Spleen (tissue), 11 donors: ENCODE measurements at regions not wholly inside any gene's neighbourhood (a gene's known extent, or its start where the extent isn't known, plus 50 kb on each side); places are given as distances from the start of the nearest gene placed in this dataset.
"Not testable (repeated sequence)": the region's sequence is repeated elsewhere in the genome, so short reads cannot be mapped to it uniquely, and the experiment has no call there.

Experiments
- DNase-seq: peaks from one replicate; pipeline ENCODE4 v3.0.0-alpha.2; 2020
- H3K27ac ChIP-seq, 8 donors: fragments of 200-600 bp; sonication (generic) in 7 of 8; 1 replicate in 4 of 8; 2 replicates in 4 of 8; pipeline versions ENCODE4 v1.5.0 to v1.8.0; 2016 to 2021; ENCODE audit warnings: inconsistent platforms in 4 of 8, mild to moderate bottlenecking in 4 of 8, moderate library complexity in 1 of 8
- H3K27me3 ChIP-seq, 7 donors: fragments of 200-600 bp; sonication (generic) in 6 of 7; replicated peaks in 1 of 7; 1 replicate in 4 of 7; 2 replicates in 3 of 7; pipeline versions ENCODE4 v1.5.0 to v1.8.0; 2016 to 2021; ENCODE audit warnings: inconsistent platforms in 3 of 7, mild to moderate bottlenecking in 1 of 7
- H3K36me3 ChIP-seq, 6 donors: fragments of 200-600 bp; sonication (generic) in 5 of 6; 1 replicate in 4 of 6; 2 replicates in 2 of 6; pipeline versions ENCODE4 v1.5.0 to v1.8.0; 2016 to 2021; ENCODE audit warnings: inconsistent platforms in 2 of 6
- H3K4me1 ChIP-seq, 6 donors: fragments of 200-600 bp; sonication (generic) in 5 of 6; 1 replicate in 3 of 6; 2 replicates in 3 of 6; pipeline versions ENCODE4 v1.5.0 to v1.8.0; 2016 to 2021; ENCODE audit warnings: inconsistent platforms in 3 of 6
- H3K4me3 ChIP-seq, 8 donors: fragments of 200-600 bp; sonication (generic) in 7 of 8; 1 replicate in 4 of 8; 2 replicates in 4 of 8; pipeline versions ENCODE4 v1.5.0 to v1.8.0; 2016 to 2021; ENCODE audit warnings: inconsistent platforms in 4 of 8, mild to moderate bottlenecking in 4 of 8, moderate library complexity in 2 of 8
- H3K9me3 ChIP-seq, 8 donors: fragments of 200-600 bp; sonication (generic) in 7 of 8; 1 replicate in 4 of 8; 2 replicates in 4 of 8; pipeline versions ENCODE4 v1.5.0 to v1.8.0; 2016 to 2021; ENCODE audit warnings: inconsistent platforms in 4 of 8
- CTCF ChIP-seq, 11 experiments: fragments of 200-600 bp in 7 of 11; fragments of 450-650 bp in 4 of 11; sonication (generic) in 4 of 11; IDR thresholded peaks in 8 of 11; conservative IDR thresholded peaks in 3 of 11; 1 replicate in 7 of 11; 2 replicates in 4 of 11; pipeline versions ENCODE4 v1.4.0 to v1.8.0; 2016 to 2021; ENCODE audit warnings: antibody characterized with exemption in 11 of 11, inconsistent platforms in 4 of 11, mild to moderate bottlenecking in 1 of 11
- POLR2A ChIP-seq, 3 donors: fragments of 450-650 bp; IDR thresholded peaks; one replicate each; pipeline ENCODE4 v1.5.1; 2017; ENCODE audit warnings: antibody characterized with exemption in 3 of 3, mild to moderate bottlenecking in 1 of 3
- POLR2AphosphoS5 ChIP-seq, 3 donors: sonication (generic); formaldehyde crosslinking; IDR thresholded peaks; one replicate each; pipeline ENCODE4 v1.5.1; 2017; ENCODE audit warnings: antibody characterized with exemption in 3 of 3
- WGBS, 5 donors: extraction: QIAGEN DNeasy Blood & Tissue Kit in 3 of 5; methylation state at CpG; one replicate each; pipeline versions ENCODE4 v1.1.5 to v1.1.7; 2013 to 2018; 5-methylcytosine and 5-hydroxymethylcytosine counted together
- intact Hi-C: fragments of 100-400 bp; cut with DNase I; formaldehyde crosslinking; loops from one replicate; pipeline ENCODE4 v1.15.0; 2023; ENCODE audit warnings: low total_unique reads
- donor health status: healthy with polysubstance abuse.
- donor health status: DM: no; HTN: no; CAD: no; lungs with moderate emphysema.
- donor health status: DM: no; HTN: no; CAD: no.
- donor health status: Bipolar disorder and iron deficiency.
- donor health status: healthy.
- donor health status: DM: no; HTN: no; CAD: no.
- donor health status: DM: yes; HTN: yes; CAD: no.

- H3K4me1 ChIP-seq, result peaks cover 4 to 17% (median 9%) of the 10 kb centered on the region in 6 donors
- no peaks in the 10 kb centered on the region for H3K9me3 ChIP-seq
- H3K4me3 ChIP-seq, result no peak overlapping the region
- intact Hi-C loops, result no loop called here
- DNase-seq, result no peak
- 91 to 96% (median 94%) methylated on average over 7 of the region's 7 CpGs for WGBS, 5 donors
- no peaks in the 10 kb centered on the region for H3K36me3 ChIP-seq
- no peak overlapping the region for H3K27ac ChIP-seq
- no peak for TF ChIP-seq CTCF (IDR thresholded peaks at IDR 0.05 in 8 of 11, conservative IDR thresholded peaks at IDR 0.05 in 3 of 11)
- H3K27me3 ChIP-seq, result no peaks in the 10 kb centered on the region
Measured at GRCh38 chr4:25986807-25987206, 72.8 kb downstream of the SMIM20 start.

GRCh38 chr4:25991340-25991739 lies 77.3 kb downstream of the SMIM20 start:
- H3K27me3 ChIP-seq, result no peaks in the 10 kb centered on the region
- intact Hi-C loops, result no loop called here
- 88 to 96% (median 93%) methylated on average over 3 of the region's 3 CpGs for WGBS, 5 donors
- TF ChIP-seq POLR2A (IDR thresholded peaks at IDR 0.05) (no peak), POLR2AphosphoS5 (IDR thresholded peaks at IDR 0.05) (no peak), CTCF (IDR thresholded peaks at IDR 0.05 in 8 of 11, conservative IDR thresholded peaks at IDR 0.05 in 3 of 11) (no peak)
- no peak overlapping the region for H3K4me3 ChIP-seq
- H3K36me3 ChIP-seq, result no peaks in the 10 kb centered on the region
- H3K4me1 ChIP-seq, result peaks cover 4 to 10% (median 8%) of the 10 kb centered on the region in 6 donors
- no peaks in the 10 kb centered on the region for H3K9me3 ChIP-seq
- no peak for DNase-seq
- no peak overlapping the region for H3K27ac ChIP-seq

GRCh38 chr4:25993395-25994185 lies 79.6 kb downstream of the SMIM20 start:
- H3K4me1 ChIP-seq, result no peaks in the 10 kb centered on the region
- intact Hi-C loops, result no loop called here
- H3K27me3 ChIP-seq, result no peaks in the 10 kb centered on the region
- peak in 6 of 11 experiments; percentile 9 to 31 (median 18) for TF ChIP-seq CTCF (IDR thresholded peaks at IDR 0.05 in 8 of 11, conservative IDR thresholded peaks at IDR 0.05 in 3 of 11)
- TF ChIP-seq POLR2A (IDR thresholded peaks at IDR 0.05), result no peak
- H3K4me3 ChIP-seq, result no peak overlapping the region
- no peak overlapping the region for H3K27ac ChIP-seq
- H3K9me3 ChIP-seq, result no peaks in the 10 kb centered on the region
- H3K36me3 ChIP-seq, result no peaks in the 10 kb centered on the region
- 57 to 76% (median 64%) methylated on average over 16 of the region's 16 CpGs for WGBS, 5 donors
- no peak for DNase-seq

GRCh38 chr4:25994577-25994976 lies 80.6 kb downstream of the SMIM20 start:
- intact Hi-C loops, DNase-seq, H3K4me3 ChIP-seq, H3K9me3 ChIP-seq, H3K27me3 ChIP-seq, H3K36me3 ChIP-seq, H3K27ac ChIP-seq, H3K4me1 ChIP-seq: not testable (repeated sequence)
- WGBS, 5 donors, result 67 to 84% (median 83%) methylated on average over 4 of the region's 4 CpGs
